ENCODE measurements at regions not wholly inside any gene's neighbourhood (a gene's known extent, or its start where the extent isn't known, plus 50 kb on each side); places are given as distances from the start of the nearest gene placed in this dataset.

- DNase-seq, result no peak
These were observed 745.8 kb downstream of the MRPL39 start for GRCh38 chr21:24861471-24861870.

GRCh38 chr21:24856326-24856725, 751.0 kb downstream of the MRPL39 start:
- DNase-seq, result no peak

GRCh38 chr21:24852610-24853195, 754.6 kb downstream of the MRPL39 start:
- no peak for DNase-seq

GRCh38 chr21:24850121-24850520, 757.2 kb downstream of the MRPL39 start:
- DNase-seq, result no peak

- DNase-seq, result no peak
These were observed 762.6 kb downstream of the MRPL39 start for GRCh38 chr21:24844671-24845070.

- no peak for DNase-seq
These were observed 767.0 kb downstream of the MRPL39 start for GRCh38 chr21:24840287-24840686.

- no peak for DNase-seq
These were observed 774.3 kb downstream of the MRPL39 start for GRCh38 chr21:24832961-24833360.

- no peak for DNase-seq
These were observed 777.9 kb downstream of the MRPL39 start for GRCh38 chr21:24829397-24829796.

- no peak for DNase-seq
These were observed 780.5 kb downstream of the MRPL39 start for GRCh38 chr21:24826822-24827221.

GRCh38 chr21:24825348-24825747, 781.9 kb downstream of the MRPL39 start:
- DNase-seq, result no peak

- no peak for DNase-seq
These were observed 783.1 kb downstream of the MRPL39 start for GRCh38 chr21:24824209-24824608.

- DNase-seq, result no peak
These were observed 784.0 kb downstream of the MRPL39 start for GRCh38 chr21:24823247-24823646.

GRCh38 chr21:24785033-24785432, 822.2 kb downstream of the MRPL39 start:
- no peak for DNase-seq

GRCh38 chr21:24781146-24781545, 826.1 kb downstream of the MRPL39 start:
- DNase-seq, result no peak

GRCh38 chr21:24759348-24760075, 847.8 kb downstream of the MRPL39 start:
- DNase-seq, result no peak

GRCh38 chr21:24738063-24738462, 869.2 kb downstream of the MRPL39 start:
- DNase-seq, result no peak

- no peak for DNase-seq
These were observed 869.9 kb downstream of the MRPL39 start for GRCh38 chr21:24737296-24737850.

- DNase-seq, result no peak
These were observed 876.6 kb downstream of the MRPL39 start for GRCh38 chr21:24730661-24731060.

GRCh38 chr21:24729568-24729967, 877.7 kb downstream of the MRPL39 start:
- DNase-seq, result no peak

GRCh38 chr21:24727803-24728440, 879.4 kb downstream of the MRPL39 start:
- DNase-seq, result no peak

- DNase-seq, result no peak
These were observed 890.9 kb downstream of the MRPL39 start for GRCh38 chr21:24716281-24716918.

- DNase-seq, result no peak
These were observed 892.6 kb downstream of the MRPL39 start for GRCh38 chr21:24714646-24715200.

GRCh38 chr21:24705201-24705600, 902.1 kb downstream of the MRPL39 start:
- no peak for DNase-seq

Data from SW 1271 (cell line).